ENCODE measurements at regions not wholly inside any gene's neighbourhood (a gene's known extent, or its start where the extent isn't known, plus 50 kb on each side); places are given as distances from the start of the nearest gene placed in this dataset.

GRCh38 chr10:111885919-111886318 lies 297.6 kb downstream of the GPAM start:
- Mint-ChIP-seq H3K4me3 (no peak overlapping the region), H3K4me1 (no peaks in the 10 kb centered on the region), H3K36me3 (no peaks in the 10 kb centered on the region), H3K9me3 (peaks cover 6 to 8% of the 10 kb centered on the region in 2 donors), H3K27ac (no peak overlapping the region), H3K27me3 (ENCODE audit: low read depth in 2 of 2) (no peaks in the 10 kb centered on the region)
- intact Hi-C loops (cut with micrococcal nuclease) = no loop called here
- H3K36me3 ChIP-seq (ENCODE audit: control insufficient read depth, insufficient read depth, low read length) = no peaks in the 10 kb centered on the region
- ATAC-seq (no peak), DNase-seq (no peak)
- H3K9me3 ChIP-seq (ENCODE audit: control insufficient read depth, insufficient read depth, low read length) = peaks cover 5% of the 10 kb centered on the region
- 77% methylated on average over 6 of the region's 6 CpGs for WGBS (ENCODE audit: insufficient coverage)
- H3K4me1 ChIP-seq (ENCODE audit: control insufficient read depth, insufficient read depth, low read length) = no peaks in the 10 kb centered on the region
- H3K27ac ChIP-seq (ENCODE audit: low read length) = no peak overlapping the region
- H3K27me3 ChIP-seq (ENCODE audit: control insufficient read depth, insufficient read depth, low read length) = no peaks in the 10 kb centered on the region
- TF ChIP-seq, protein P1, sequence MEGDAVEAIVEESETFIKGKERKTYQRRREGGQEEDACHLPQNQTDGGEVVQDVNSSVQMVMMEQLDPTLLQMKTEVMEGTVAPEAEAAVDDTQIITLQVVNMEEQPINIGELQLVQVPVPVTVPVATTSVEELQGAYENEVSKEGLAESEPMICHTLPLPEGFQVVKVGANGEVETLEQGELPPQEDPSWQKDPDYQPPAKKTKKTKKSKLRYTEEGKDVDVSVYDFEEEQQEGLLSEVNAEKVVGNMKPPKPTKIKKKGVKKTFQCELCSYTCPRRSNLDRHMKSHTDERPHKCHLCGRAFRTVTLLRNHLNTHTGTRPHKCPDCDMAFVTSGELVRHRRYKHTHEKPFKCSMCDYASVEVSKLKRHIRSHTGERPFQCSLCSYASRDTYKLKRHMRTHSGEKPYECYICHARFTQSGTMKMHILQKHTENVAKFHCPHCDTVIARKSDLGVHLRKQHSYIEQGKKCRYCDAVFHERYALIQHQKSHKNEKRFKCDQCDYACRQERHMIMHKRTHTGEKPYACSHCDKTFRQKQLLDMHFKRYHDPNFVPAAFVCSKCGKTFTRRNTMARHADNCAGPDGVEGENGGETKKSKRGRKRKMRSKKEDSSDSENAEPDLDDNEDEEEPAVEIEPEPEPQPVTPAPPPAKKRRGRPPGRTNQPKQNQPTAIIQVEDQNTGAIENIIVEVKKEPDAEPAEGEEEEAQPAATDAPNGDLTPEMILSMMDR (IDR thresholded peaks at IDR 0.05) = no peak
- H3K4me3 ChIP-seq (ENCODE audit: low read length) = no peak overlapping the region

- ATAC-seq (no peak), DNase-seq (no peak)
- Mint-ChIP-seq H3K4me1 (no peaks in the 10 kb centered on the region), H3K36me3 (no peaks in the 10 kb centered on the region), H3K27ac (no peak overlapping the region), H3K4me3 (no peak overlapping the region), H3K27me3 (ENCODE audit: low read depth in 2 of 2) (no peaks in the 10 kb centered on the region), H3K9me3 (peaks cover 8 to 9% of the 10 kb centered on the region in 2 donors)
- H3K9me3 ChIP-seq (ENCODE audit: control insufficient read depth, insufficient read depth, low read length) = no peaks in the 10 kb centered on the region
- intact Hi-C loops (cut with micrococcal nuclease) = no loop called here
- TF ChIP-seq, protein P1 (IDR thresholded peaks at IDR 0.05) = no peak
- no peaks in the 10 kb centered on the region for H3K4me1 ChIP-seq (ENCODE audit: control insufficient read depth, insufficient read depth, low read length)
- H3K4me3 ChIP-seq (ENCODE audit: low read length) = no peak overlapping the region
- no peak overlapping the region for H3K27ac ChIP-seq (ENCODE audit: low read length)
- no CpG with 5 or more reads among the region's 2 CpGs for WGBS (ENCODE audit: insufficient coverage)
- no peaks in the 10 kb centered on the region for H3K36me3 ChIP-seq (ENCODE audit: control insufficient read depth, insufficient read depth, low read length)
- no peaks in the 10 kb centered on the region for H3K27me3 ChIP-seq (ENCODE audit: control insufficient read depth, insufficient read depth, low read length)
These were observed 296.3 kb downstream of the GPAM start for GRCh38 chr10:111887266-111887665.

DNA sequence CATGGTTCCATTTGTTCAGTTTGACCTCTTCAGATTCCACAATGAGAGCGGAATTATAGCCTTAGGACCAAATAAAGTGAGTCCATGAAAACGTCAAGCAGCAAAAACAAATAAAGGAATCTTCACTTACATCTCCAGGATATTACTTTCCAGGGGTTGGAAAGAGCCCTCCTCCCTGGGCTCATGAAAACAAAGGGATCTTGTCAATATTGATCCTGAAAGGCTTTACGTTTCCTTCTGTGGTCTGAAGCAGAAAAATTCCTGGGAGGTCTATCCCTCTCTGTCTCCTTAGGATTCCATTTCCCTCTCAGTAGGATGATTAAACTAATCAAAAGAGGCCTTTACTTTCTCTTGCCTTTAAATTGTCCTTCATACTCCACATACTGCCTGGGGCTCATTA lies 293.5 kb downstream of the GPAM start:
- no peaks in the 10 kb centered on the region for H3K36me3 Mint-ChIP-seq
- H3K27me3 Mint-ChIP-seq (ENCODE audit: low read depth in 2 of 2) = no peaks in the 10 kb centered on the region
- peaks cover 5 to 8% of the 10 kb centered on the region in 2 donors for H3K9me3 Mint-ChIP-seq
- no peak overlapping the region for H3K27ac ChIP-seq (ENCODE audit: low read length)
- no peak for DNase-seq
- intact Hi-C loops (cut with micrococcal nuclease) = no loop called here
- no peaks in the 10 kb centered on the region for H3K4me1 ChIP-seq (ENCODE audit: control insufficient read depth, insufficient read depth, low read length)
- no peaks in the 10 kb centered on the region for H3K9me3 ChIP-seq (ENCODE audit: control insufficient read depth, insufficient read depth, low read length)
- H3K27ac Mint-ChIP-seq = no peak overlapping the region
- H3K4me3 ChIP-seq (ENCODE audit: low read length) = no peak overlapping the region
- no peaks in the 10 kb centered on the region for H3K36me3 ChIP-seq (ENCODE audit: control insufficient read depth, insufficient read depth, low read length)
- no peaks in the 10 kb centered on the region for H3K27me3 ChIP-seq (ENCODE audit: control insufficient read depth, insufficient read depth, low read length)
- TF ChIP-seq, protein P1 (IDR thresholded peaks at IDR 0.05) = no peak
- 66% methylated on average over 3 of the region's 3 CpGs for WGBS (ENCODE audit: insufficient coverage)
- no peak overlapping the region for H3K4me3 Mint-ChIP-seq
- ATAC-seq = no peak
- H3K4me1 Mint-ChIP-seq = no peaks in the 10 kb centered on the region

DNA sequence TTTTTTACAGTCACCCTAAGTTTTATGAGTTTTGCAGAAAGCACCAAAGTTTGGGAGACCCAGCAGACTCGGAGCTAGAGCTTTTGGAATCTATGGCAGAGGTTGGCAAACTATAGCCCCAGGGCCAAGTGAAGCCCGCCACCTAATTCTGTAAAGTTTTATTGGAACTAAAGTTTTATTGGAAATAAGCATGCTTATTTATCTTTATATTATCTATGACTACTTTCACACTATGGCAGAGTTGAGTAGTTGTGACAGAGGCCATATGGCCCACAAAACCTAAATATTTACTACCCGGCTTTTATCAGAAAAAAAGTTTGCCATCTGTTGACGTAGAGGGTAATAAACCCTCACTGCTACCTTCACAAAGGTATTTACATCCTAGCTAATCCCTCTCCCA lies 267.6 kb downstream of the GPAM start:
- peaks cover 0 to 3% of the 10 kb centered on the region in 2 donors for H3K9me3 Mint-ChIP-seq
- WGBS (ENCODE audit: insufficient coverage) = 43% methylated on average over 2 of the region's 4 CpGs

More for the DNA sequence above, 267.6 kb downstream of the GPAM start:
- Histone ChIP-seq H3K27ac (ENCODE audit: low read length) (no peak overlapping the region), H3K27me3 (ENCODE audit: control insufficient read depth, insufficient read depth, low read length) (no peaks in the 10 kb centered on the region), H3K4me3 (ENCODE audit: low read length) (no peak overlapping the region), H3K36me3 (ENCODE audit: control insufficient read depth, insufficient read depth, low read length) (no peaks in the 10 kb centered on the region), H3K4me1 (ENCODE audit: control insufficient read depth, insufficient read depth, low read length) (no peaks in the 10 kb centered on the region), H3K9me3 (ENCODE audit: control insufficient read depth, insufficient read depth, low read length) (no peaks in the 10 kb centered on the region)
- Mint-ChIP-seq H3K27ac (no peak overlapping the region), H3K36me3 (no peaks in the 10 kb centered on the region), H3K27me3 (ENCODE audit: low read depth in 2 of 2) (no peaks in the 10 kb centered on the region), H3K4me3 (no peak overlapping the region), H3K4me1 (no peaks in the 10 kb centered on the region)
- DNase-seq (no peak), ATAC-seq (no peak)
- TF ChIP-seq, protein P1 (IDR thresholded peaks at IDR 0.05) = no peak
- intact Hi-C loops (cut with micrococcal nuclease) = no loop called here
